Thyroid gland (tissue), 4 donors: ENCODE measurements at regions not wholly inside any gene's neighbourhood (a gene's known extent, or its start where the extent isn't known, plus 50 kb on each side); places are given as distances from the start of the nearest gene placed in this dataset.

ENCODE experiments used
- DNase-seq, 2 donors: peaks; one replicate each; pipeline ENCODE4 v3.0.0-alpha.2; 2019
- H3K27ac ChIP-seq, 3 donors: fragments of 200-600 bp; sonication (generic); 1 replicate in 2 of 3; 2 replicates in 1 of 3; pipeline ENCODE4 v1.5.1; 2016 to 2019; ENCODE audit warnings: mild to moderate bottlenecking in 1 of 3, moderate library complexity in 1 of 3
- H3K27me3 ChIP-seq: fragments of 200-600 bp; sonication (generic); one replicate; pipeline ENCODE4 v1.5.1; 2019
- H3K36me3 ChIP-seq, 2 donors: fragments of 200-600 bp; sonication (generic); one replicate each; pipeline ENCODE4 v1.5.1; 2016 to 2019
- H3K4me1 ChIP-seq, 2 donors: fragments of 200-600 bp; sonication (generic); one replicate each; pipeline ENCODE4 v1.5.1; 2017 to 2019
- H3K4me3 ChIP-seq, 3 donors: fragments of 200-600 bp; sonication (generic); replicated peaks in 1 of 3; 1 replicate in 2 of 3; 2 replicates in 1 of 3; pipeline ENCODE4 v1.5.1; 2016; ENCODE audit warnings: mild to moderate bottlenecking in 1 of 3
- H3K9me3 ChIP-seq: fragments of 200-600 bp; sonication (generic); one replicate; pipeline ENCODE4 v1.5.1; 2017
- POLR2A ChIP-seq, 2 donors: fragments of 450-650 bp; IDR thresholded peaks; one replicate each; pipeline ENCODE4 v1.6.1; 2017; ENCODE audit warnings: antibody characterized with exemption in 2 of 2, mild to moderate bottlenecking in 2 of 2, moderate library complexity in 1 of 2
- WGBS, 2 donors: methylation state at CpG; one replicate each; pipeline ENCODE4 v1.1.5; 2017; 5-methylcytosine and 5-hydroxymethylcytosine counted together
- intact Hi-C: fragments of 100-400 bp; cut with DNase I; formaldehyde crosslinking; loops from one replicate; pipeline ENCODE4 v1.15.1; 2023
- TF ChIP-seq, protein P1 (sequence below), 6 experiments: fragments of 200-600 bp in 3 of 6; fragments of 450-650 bp in 3 of 6; sonication (generic) in 3 of 6; IDR thresholded peaks; one replicate each; pipeline ENCODE4 v1.5.1; 2016 to 2019; ENCODE audit warnings: antibody characterized with exemption in 6 of 6, mild to moderate bottlenecking in 2 of 6, inconsistent platforms in 1 of 6, moderate library complexity in 1 of 6

DNA sequence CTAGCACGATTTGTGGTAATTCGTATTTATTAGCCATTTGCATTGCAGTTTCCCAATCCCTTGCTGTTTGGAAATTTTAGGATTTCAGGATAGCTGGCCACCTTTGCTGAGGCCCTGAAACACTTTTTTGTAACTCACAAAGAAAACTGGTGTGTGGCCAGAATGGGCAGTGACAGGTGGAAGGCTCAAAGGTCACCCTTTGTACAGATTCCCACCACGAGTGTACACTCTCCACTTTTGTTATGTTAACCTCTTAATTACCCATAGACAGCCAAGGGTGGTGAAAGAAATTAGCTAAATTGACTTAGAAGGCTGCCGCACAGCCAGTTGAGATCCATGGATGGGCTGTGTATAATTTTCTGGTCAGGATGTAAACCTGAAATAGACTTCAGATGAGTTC lies 109.7 kb upstream of the ARX start:
- Histone ChIP-seq H3K4me3 (no peak overlapping the region), H3K36me3 (no peaks in the 10 kb centered on the region), H3K9me3 (no peaks in the 10 kb centered on the region), H3K27me3 (no peaks in the 10 kb centered on the region), H3K27ac (no peak overlapping the region), H3K4me1 (no peaks in the 10 kb centered on the region)
- WGBS, 2 donors, result 70 to 73% methylated on average over 4 of the region's 4 CpGs
- intact Hi-C loops, result no loop called here
- TF ChIP-seq, protein P1, sequence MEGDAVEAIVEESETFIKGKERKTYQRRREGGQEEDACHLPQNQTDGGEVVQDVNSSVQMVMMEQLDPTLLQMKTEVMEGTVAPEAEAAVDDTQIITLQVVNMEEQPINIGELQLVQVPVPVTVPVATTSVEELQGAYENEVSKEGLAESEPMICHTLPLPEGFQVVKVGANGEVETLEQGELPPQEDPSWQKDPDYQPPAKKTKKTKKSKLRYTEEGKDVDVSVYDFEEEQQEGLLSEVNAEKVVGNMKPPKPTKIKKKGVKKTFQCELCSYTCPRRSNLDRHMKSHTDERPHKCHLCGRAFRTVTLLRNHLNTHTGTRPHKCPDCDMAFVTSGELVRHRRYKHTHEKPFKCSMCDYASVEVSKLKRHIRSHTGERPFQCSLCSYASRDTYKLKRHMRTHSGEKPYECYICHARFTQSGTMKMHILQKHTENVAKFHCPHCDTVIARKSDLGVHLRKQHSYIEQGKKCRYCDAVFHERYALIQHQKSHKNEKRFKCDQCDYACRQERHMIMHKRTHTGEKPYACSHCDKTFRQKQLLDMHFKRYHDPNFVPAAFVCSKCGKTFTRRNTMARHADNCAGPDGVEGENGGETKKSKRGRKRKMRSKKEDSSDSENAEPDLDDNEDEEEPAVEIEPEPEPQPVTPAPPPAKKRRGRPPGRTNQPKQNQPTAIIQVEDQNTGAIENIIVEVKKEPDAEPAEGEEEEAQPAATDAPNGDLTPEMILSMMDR (IDR thresholded peaks at IDR 0.05), result no peak
- TF ChIP-seq POLR2A (IDR thresholded peaks at IDR 0.05), result no peak
- DNase-seq, result no peak

DNA sequence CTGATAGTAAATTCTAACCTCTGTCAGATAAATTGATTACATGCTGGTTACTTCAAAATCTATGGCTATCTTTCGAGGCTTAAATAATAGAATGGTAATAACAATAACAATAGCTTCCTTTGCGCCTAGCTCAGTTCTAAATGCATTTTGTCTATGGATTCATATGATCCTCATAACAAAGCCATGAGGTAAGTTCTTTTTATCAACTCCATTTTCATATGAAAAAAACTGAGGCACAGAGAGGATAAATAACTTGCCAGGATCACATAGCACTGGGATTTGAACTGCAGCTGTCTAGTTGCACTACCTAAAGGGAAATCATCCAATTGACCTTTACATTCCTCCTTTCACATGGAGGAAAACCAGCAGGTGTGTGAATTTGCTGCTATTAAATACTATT lies 108.6 kb upstream of the ARX start:
- WGBS, 2 donors, result 95 to 98% methylated on average over 2 of the region's 2 CpGs
- H3K4me3 ChIP-seq, result no peak overlapping the region
- H3K27ac ChIP-seq, result no peak overlapping the region
- no peaks in the 10 kb centered on the region for H3K4me1 ChIP-seq
- H3K27me3 ChIP-seq, result no peaks in the 10 kb centered on the region
- DNase-seq, result no peak
- H3K36me3 ChIP-seq, result no peaks in the 10 kb centered on the region
- no peak for TF ChIP-seq POLR2A (IDR thresholded peaks at IDR 0.05)
- TF ChIP-seq, protein P1 (IDR thresholded peaks at IDR 0.05), result no peak
- no peaks in the 10 kb centered on the region for H3K9me3 ChIP-seq
- intact Hi-C loops, result no loop called here

DNA sequence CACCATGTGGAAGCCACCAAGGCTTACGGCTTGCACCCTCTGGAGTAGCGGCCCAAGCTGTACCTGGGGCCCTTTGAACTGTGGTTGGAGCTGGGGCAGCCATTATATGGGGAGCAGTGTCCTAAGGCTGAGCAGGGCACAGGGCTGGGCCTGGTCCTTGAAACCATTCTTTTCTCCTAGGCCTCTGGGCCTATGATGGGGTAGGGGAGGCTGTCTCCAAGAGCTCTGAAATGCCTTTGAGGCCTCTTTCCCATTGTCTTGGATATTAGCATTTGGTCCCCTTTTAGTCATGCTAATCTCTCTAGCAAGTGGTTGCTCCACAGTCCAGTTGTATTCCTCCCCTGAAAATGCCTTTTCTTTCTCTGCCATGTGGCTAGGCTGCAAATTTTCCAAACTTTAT lies 96.4 kb upstream of the ARX start:
- Histone ChIP-seq H3K27me3 (no peaks in the 10 kb centered on the region), H3K36me3 (no peaks in the 10 kb centered on the region), H3K9me3 (no peaks in the 10 kb centered on the region), H3K4me3 (no peak overlapping the region), H3K27ac (no peak overlapping the region), H3K4me1 (no peaks in the 10 kb centered on the region)
- WGBS, 2 donors, result 100% methylated on average over 1 to 2 of the region's 2 CpGs
- intact Hi-C loops, result no loop called here
- TF ChIP-seq POLR2A (IDR thresholded peaks at IDR 0.05), result no peak
- TF ChIP-seq, protein P1 (IDR thresholded peaks at IDR 0.05), result no peak
- DNase-seq, result no peak

DNA sequence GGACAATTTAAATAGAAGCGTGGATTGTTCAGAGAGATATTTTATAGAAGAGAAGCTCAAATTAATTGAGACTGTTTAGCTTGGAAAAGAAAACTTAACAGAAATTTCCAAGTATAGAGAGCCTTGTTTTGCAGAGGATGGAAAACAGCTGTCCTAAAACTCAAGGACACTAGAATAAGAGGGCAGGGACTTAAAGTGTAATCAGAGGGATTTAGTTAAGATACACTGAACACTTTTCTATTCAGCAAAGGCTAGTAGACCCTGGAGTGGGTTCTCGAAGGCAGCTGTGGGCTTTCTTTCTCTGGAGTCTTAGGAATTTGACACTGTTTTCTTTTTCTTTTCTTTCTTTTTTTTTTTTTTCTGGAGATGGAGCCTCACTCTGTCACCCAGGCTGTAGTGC lies 92.7 kb upstream of the ARX start:
- H3K4me1 ChIP-seq, result no peaks in the 10 kb centered on the region
- intact Hi-C loops, result no loop called here
- TF ChIP-seq POLR2A (IDR thresholded peaks at IDR 0.05), result no peak
- TF ChIP-seq, protein P1 (IDR thresholded peaks at IDR 0.05), result no peak
- H3K9me3 ChIP-seq, result no peaks in the 10 kb centered on the region
- H3K27me3 ChIP-seq, result no peaks in the 10 kb centered on the region
- H3K27ac ChIP-seq, result no peak overlapping the region
- no peak overlapping the region for H3K4me3 ChIP-seq
- DNase-seq, result no peak
- H3K36me3 ChIP-seq, result no peaks in the 10 kb centered on the region
- 53 to 57% methylated on average over 2 of the region's 2 CpGs for WGBS, 2 donors

DNA sequence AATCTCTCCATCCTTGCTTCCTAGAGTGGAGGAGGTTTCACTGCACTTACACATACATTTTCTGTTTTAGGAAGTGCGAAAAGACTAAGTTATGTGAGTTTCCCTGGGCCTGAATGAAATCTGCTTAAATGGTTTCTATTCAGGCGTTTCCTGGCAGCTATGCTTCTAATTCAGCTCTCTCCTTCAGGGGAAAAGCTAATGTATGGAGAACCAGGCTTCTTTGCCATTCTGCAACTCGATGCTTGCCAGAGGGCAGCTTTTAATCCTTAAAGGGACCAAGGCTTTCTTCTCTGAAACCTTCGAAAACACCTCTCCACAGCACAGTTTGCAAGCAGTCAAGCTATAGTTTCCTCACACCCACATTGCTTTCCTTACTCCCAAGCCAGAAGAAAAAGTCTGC lies 89.5 kb upstream of the ARX start:
- H3K27ac ChIP-seq, result no peak overlapping the region
- TF ChIP-seq, protein P1 (IDR thresholded peaks at IDR 0.05), result no peak
- no peak for TF ChIP-seq POLR2A (IDR thresholded peaks at IDR 0.05)
- 51 to 52% methylated on average over 4 of the region's 4 CpGs for whole genome bisulfite sequencing, 2 donors
- H3K4me1 ChIP-seq, result no peaks in the 10 kb centered on the region
- intact Hi-C loops, result no loop called here
- no peaks in the 10 kb centered on the region for H3K27me3 ChIP-seq
- no peaks in the 10 kb centered on the region for H3K36me3 ChIP-seq
- H3K4me3 ChIP-seq, result no peak overlapping the region
- H3K9me3 ChIP-seq, result no peaks in the 10 kb centered on the region
- DNase-seq, result no peak
